ENCODE measurements at regions not wholly inside any gene's neighbourhood (a gene's known extent, or its start where the extent isn't known, plus 50 kb on each side); places are given as distances from the start of the nearest gene placed in this dataset.

DNA sequence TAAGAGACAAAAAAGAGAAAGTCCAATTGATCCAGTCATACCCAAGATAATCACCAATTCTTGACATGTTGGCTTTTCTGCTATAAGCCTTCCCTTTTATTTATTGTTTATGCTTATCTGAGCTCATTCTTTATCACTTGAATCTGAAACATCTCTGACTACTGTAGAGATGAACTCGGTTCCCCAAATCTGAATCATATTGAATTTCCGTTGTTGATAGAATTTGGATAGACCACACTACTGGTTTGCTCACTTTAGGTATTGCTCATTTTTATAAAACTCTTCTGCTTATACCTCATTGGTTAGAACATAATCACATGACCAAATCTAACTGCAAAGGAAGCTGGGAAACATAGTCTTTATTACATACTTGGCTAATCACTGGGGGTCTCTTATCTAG is 236.9 kb downstream of the TRIB2 start:
- TF ChIP-seq ARNT (IDR thresholded peaks at IDR 0.05) (no peak), TARDBP (IDR thresholded peaks at IDR 0.05) (no peak), SP1 (IDR thresholded peaks at IDR 0.05) (no peak), ZNF384 (IDR thresholded peaks at IDR 0.05) (no peak), HDGF (IDR thresholded peaks at IDR 0.05; ENCODE audit: borderline replicate concordance) (no peak), FOXM1 (IDR thresholded peaks at IDR 0.05; ENCODE audit: borderline replicate concordance) (no peak), FOXK2 (IDR thresholded peaks at IDR 0.05) (no peak), PKNOX1 (IDR thresholded peaks at IDR 0.05) (no peak)

Measured in HEK293T (cell line).